ENCODE measurements at regions not wholly inside any gene's neighbourhood (a gene's known extent, or its start where the extent isn't known, plus 50 kb on each side); places are given as distances from the start of the nearest gene placed in this dataset.

- CTCF ChIA-PET = no interaction called here
- no peak for DNase-seq
- Mint-ChIP-seq H3K36me3 (no peaks in the 10 kb centered on the region), H3K9me3 (no peaks in the 10 kb centered on the region), H3K27me3 (peaks cover 6% of the 10 kb centered on the region), H3K27ac (no peak overlapping the region), H3K4me3 (no peak overlapping the region), H3K4me1 (no peaks in the 10 kb centered on the region)
Measured at GRCh38 chr4:151620066-151620465, 140.7 kb downstream of the GATB start.
